HG02943 (cell line): ENCODE measurements at regions not wholly inside any gene's neighbourhood (a gene's known extent, or its start where the extent isn't known, plus 50 kb on each side); places are given as distances from the start of the nearest gene placed in this dataset.
A peak's percentile ranks its signal among the peaks of the same experiment; 100 is the strongest.

Source experiments
- ATAC-seq: cut with Tn5 transposase; IDR thresholded peaks from one replicate; pipeline ENCODE4 v1.9.1; 2021; ENCODE audit warnings: mild to moderate bottlenecking, low read depth, moderate library complexity; ENCODE audit not compliant: unreplicated experiment

- ATAC-seq, result peak; percentile 76
These were observed 61.5 kb downstream of the TBXT start for GRCh38 chr6:166106076-166106686.

GRCh38 chr6:166105341-166106075, 62.1 kb downstream of the TBXT start:
- ATAC-seq, result no peak

- ATAC-seq, result no peak
These were observed 62.8 kb downstream of the TBXT start for GRCh38 chr6:166104872-166105271.

- ATAC-seq, result no peak
These were observed 63.5 kb downstream of the TBXT start for GRCh38 chr6:166104107-166104506.

GRCh38 chr6:166101819-166102419, 65.7 kb downstream of the TBXT start:
- no peak for ATAC-seq

- ATAC-seq, result no peak
These were observed 69.6 kb downstream of the TBXT start for GRCh38 chr6:166097914-166098522.

- no peak for ATAC-seq
These were observed 79.8 kb downstream of the TBXT start for GRCh38 chr6:166087852-166088251.

- no peak for ATAC-seq
These were observed 80.4 kb downstream of the TBXT start for GRCh38 chr6:166087246-166087645.

GRCh38 chr6:166085500-166085899, 82.2 kb downstream of the TBXT start:
- no peak for ATAC-seq

GRCh38 chr6:166084951-166085350, 82.7 kb downstream of the TBXT start:
- no peak for ATAC-seq

- ATAC-seq, result no peak
These were observed 87.8 kb downstream of the TBXT start for GRCh38 chr6:166079841-166080240.

- no peak for ATAC-seq
These were observed 89.4 kb downstream of the TBXT start for GRCh38 chr6:166078294-166078693.

- no peak for ATAC-seq
These were observed 91.0 kb downstream of the TBXT start for GRCh38 chr6:166076625-166077024.

GRCh38 chr6:166075925-166076324, 91.7 kb downstream of the TBXT start:
- ATAC-seq, result no peak

GRCh38 chr6:166075186-166075585, 92.5 kb downstream of the TBXT start:
- ATAC-seq, result no peak

GRCh38 chr6:166073082-166073481, 94.6 kb downstream of the TBXT start:
- ATAC-seq, result no peak

- no peak for ATAC-seq
These were observed 98.9 kb downstream of the TBXT start for GRCh38 chr6:166068768-166069167.

GRCh38 chr6:166058064-166058739, 109.4 kb downstream of the TBXT start:
- ATAC-seq, result no peak

GRCh38 chr6:166057431-166057830, 110.2 kb downstream of the TBXT start:
- ATAC-seq, result no peak

GRCh38 chr6:166056637-166057036, 111.0 kb downstream of the TBXT start:
- no peak for ATAC-seq

GRCh38 chr6:166055801-166056200, 111.8 kb downstream of the TBXT start:
- no peak for ATAC-seq
